K562 (cell line): ENCODE measurements at regions not wholly inside any gene's neighbourhood (a gene's known extent, or its start where the extent isn't known, plus 50 kb on each side); places are given as distances from the start of the nearest gene placed in this dataset.
A peak's percentile ranks its signal among the peaks of the same experiment; 100 is the strongest.

ENCODE experiments used
- ATAC-seq: fragments of 200-7000 bp; cut with Tn5 transposase; 3 replicates; pipeline ENCODE4 v1.9.1; 2020; ENCODE audit warnings: moderate library complexity
- BruUV-seq: library from RNA; stranded (reverse); fragments of 400-500 nt; replicated peaks from 2 replicates; lab custom pipeline; 2021; lab: Mats Ljungman, UMichigan
- CTCF ChIA-PET: fragments of 300-600 bp; formaldehyde crosslinking; extraction: SDS; loops from one replicate; lab custom pipeline; 2021; ENCODE audit warnings: low intra/inter-chr PET ratio; lab: Yijun Ruan, JAX
- POLR2A ChIA-PET: fragments of 300-600, 350-650 bp; sonication (Branson Sonifier 250); formaldehyde crosslinking; extraction: SDS; loops from one replicate; lab custom pipeline; 2021; ENCODE audit warnings: antibody characterized with exemption, inconsistent platforms; lab: Yijun Ruan, JAX
- DNase-seq, 4 experiments: peaks; one replicate each; pipeline versions ENCODE4 v3.0.0 to v3.0.0-alpha.2; 2011 to 2018; ENCODE audit warnings: low spot score in 3 of 4, mixed read lengths in 3 of 4; ENCODE audit errors: extremely low read depth in 1 of 4
- FAIRE-seq: peaks from 2 replicates; lab custom pipeline; 2011; peaks lifted over from hg19 to GRCh38; lab: Jason Lieb, UNC
- H2AFZ ChIP-seq: 2 replicates; pipeline ENCODE4 v1.6.0; 2011; ENCODE audit warnings: low read depth, low read length, control low read depth, inconsistent platforms
- H3K27ac ChIP-seq: fragments of 200-600 bp; 3 replicates; pipeline ENCODE4 v1.8.0; 2011; ENCODE audit warnings: low read depth, mild to moderate bottlenecking, control low read depth, inconsistent platforms, low read length, moderate library complexity, mixed read lengths; ENCODE audit errors: extremely low read depth
- H3K27me3 ChIP-seq, 2 experiments: fragments of 300-600 bp in 1 of 2; 2 replicates in 1 of 2; 3 replicates in 1 of 2; pipeline versions ENCODE4 v1.6.0 to v1.8.0; 2011; ENCODE audit warnings: inconsistent platforms in 2 of 2, low read length in 2 of 2, mild to moderate bottlenecking in 1 of 2, mixed read lengths in 1 of 2, moderate library complexity in 1 of 2; ENCODE audit not compliant: control insufficient read depth in 2 of 2, insufficient read depth in 2 of 2
- H3K36me3 ChIP-seq: fragments of 300-600 bp; 3 replicates; pipeline ENCODE4 v1.8.0; 2011; ENCODE audit warnings: mild to moderate bottlenecking, low read length, inconsistent platforms; ENCODE audit not compliant: control insufficient read depth, insufficient read depth
- H3K4me1 ChIP-seq, 2 experiments: fragments of 200-600 bp in 1 of 2; replicated peaks in 1 of 2; 2 replicates in 1 of 2; 3 replicates in 1 of 2; pipeline versions ENCODE4 v1.5.1 to v1.8.0; 2011; ENCODE audit warnings: inconsistent platforms in 2 of 2, low read length in 2 of 2, mild to moderate bottlenecking in 1 of 2, mixed read lengths in 1 of 2, moderate library complexity in 1 of 2; ENCODE audit not compliant: control insufficient read depth in 2 of 2, insufficient read depth in 2 of 2
- H3K4me2 ChIP-seq: 2 replicates; pipeline ENCODE4 v1.6.1; 2011; ENCODE audit warnings: low read length, control low read depth, inconsistent platforms, mixed read lengths; ENCODE audit not compliant: insufficient read depth
- H3K4me3 ChIP-seq: fragments of 200-600 bp; sonication (generic), shearing (Covaris generic); 2 replicates; pipeline ENCODE4 v1.5.1; 2016; ENCODE audit warnings: control low read depth, inconsistent platforms
- H3K79me2 ChIP-seq: fragments of 200-600 bp; 3 replicates; pipeline ENCODE4 v1.8.0; 2011; ENCODE audit warnings: low read length, inconsistent platforms; ENCODE audit not compliant: control insufficient read depth, insufficient read depth
- H3K9ac ChIP-seq, 2 experiments: 2 replicates each; pipeline versions ENCODE4 v1.6.0 to v1.6.1; 2011; ENCODE audit warnings: low read depth in 2 of 2, low read length in 2 of 2, control low read depth in 1 of 2, inconsistent platforms in 1 of 2, mild to moderate bottlenecking in 1 of 2, mixed read lengths in 1 of 2; ENCODE audit not compliant: insufficient read depth in 1 of 2
- H3K9me1 ChIP-seq: one replicate; pipeline ENCODE4 v1.6.0; 2011; ENCODE audit warnings: inconsistent platforms, mild to moderate bottlenecking, low read length, moderate library complexity; ENCODE audit not compliant: control insufficient read depth, insufficient read depth
- H3K9me3 ChIP-seq: replicated peaks from 2 replicates; pipeline ENCODE4 v1.5.1; 2011; ENCODE audit warnings: low read depth, low read length, inconsistent platforms; ENCODE audit not compliant: control insufficient read depth, insufficient read depth
- H4K20me1 ChIP-seq: replicated peaks from 2 replicates; pipeline ENCODE4 v1.6.1; 2011; ENCODE audit warnings: low read length, inconsistent platforms, mixed read lengths; ENCODE audit not compliant: control insufficient read depth, insufficient read depth
- BCOR ChIP-seq: fragments of 450-650 bp; IDR thresholded peaks from 2 replicates; pipeline ENCODE4 v1.6.1; 2016
- CBFA2T2 ChIP-seq: fragments of 450-650 bp; conservative IDR thresholded peaks from 2 replicates; pipeline ENCODE4 v1.6.1; 2017; ENCODE audit warnings: mild to moderate bottlenecking
- FOXP4 ChIP-seq: sonication (generic); formaldehyde crosslinking; IDR thresholded peaks from 2 replicates; pipeline ENCODE4 v1.8.0; 2022; ENCODE audit warnings: mild to moderate bottlenecking, missing genetic modification reagents, borderline replicate concordance
- GTF3C2 ChIP-seq: IDR thresholded peaks from 3 replicates; pipeline ENCODE4 v1.6.1; 2011; ENCODE audit warnings: borderline replicate concordance, mild to moderate bottlenecking, moderate library complexity; ENCODE audit not compliant: insufficient read length; ENCODE audit errors: extremely low read depth
- STAT5A ChIP-seq: IDR thresholded peaks from 2 replicates; pipeline ENCODE4 v1.6.1; 2012; ENCODE audit warnings: low read length, inconsistent platforms, borderline replicate concordance
- USF1 ChIP-seq: sonication (generic); formaldehyde crosslinking; IDR thresholded peaks from 2 replicates; pipeline ENCODE4 v1.9.0; 2022; ENCODE audit warnings: mild to moderate bottlenecking, missing genetic modification reagents
- WGBS: fragments of 100-300 bp; shearing (Covaris generic); methylation state at CpG from one replicate; pipeline ENCODE4 v1.1.6; 2016; ENCODE audit warnings: low coverage, mixed read lengths; ENCODE audit not compliant: insufficient coverage; ENCODE audit errors: missing lambda C conversion rate; 5-methylcytosine and 5-hydroxymethylcytosine counted together
- in situ Hi-C: fragments of 300-500 bp; cut with MboI; formaldehyde crosslinking; loops from 4 replicates; pipeline ENCODE4 v1.15.0; 2018; ENCODE audit warnings: inconsistent platforms, mixed read lengths
- intact Hi-C: fragments of 100-400 bp; cut with micrococcal nuclease; formaldehyde crosslinking; loops from 2 replicates; pipeline ENCODE4 v1.14.2; 2022

- Histone ChIP-seq H3K27ac (no peak overlapping the region; the same call in 2 of the 3 replicates), H3K9me3 (no peaks in the 10 kb centered on the region), H3K36me3 (no peaks in the 10 kb centered on the region), H2AFZ (no peak overlapping the region), H3K4me1 (peaks cover 0 to 62% of the 10 kb centered on the region in 2 experiments; a peak in 2 of 5 replicates), H3K79me2 (no peaks in the 10 kb centered on the region), H3K4me3 (no peak overlapping the region), H4K20me1 (0 out of 2 replicates have a peak, but pooled peaks cover 9% of the 10 kb centered on the region), H3K27me3 (peaks cover 28 to 87% of the 10 kb centered on the region in 2 experiments; a peak in 4 of 5 replicates), H3K9ac (no peak overlapping the region), H3K4me2 (no peak overlapping the region), H3K9me1 (no peaks in the 10 kb centered on the region)
- 35% methylated on average over 22 of the region's 28 CpGs for WGBS
- FAIRE-seq (peak; percentile 35), DNase-seq (no peak), ATAC-seq (no peak)
- POLR2A ChIA-PET: interaction anchor here (1.4 kb wide), 1 partner anchor 14 kb away, joined by 3 read pairs; no protein-coding TSS in a partner anchor
- intact Hi-C loops (no loop called here), in situ Hi-C loops (no loop called here)
- CTCF ChIA-PET: no interaction called here
- BruUV-seq: no TSS peak
- no peak for TF ChIP-seq STAT5A
- no peak for TF ChIP-seq FOXP4 (CRISPR knock-in tag)
- no peak for TF ChIP-seq GTF3C2
- TF ChIP-seq USF1: 0 out of 2 replicates have a peak, but pooled peaks have one; percentile 10
- peak; percentile 77 for TF ChIP-seq BCOR
- TF ChIP-seq CBFA2T2: no peak
These were observed 83.8 kb downstream of the PDGFA start for GRCh38 chr7:435630-436366.
